ENCODE measurements at regions not wholly inside any gene's neighbourhood (a gene's known extent, or its start where the extent isn't known, plus 50 kb on each side); places are given as distances from the start of the nearest gene placed in this dataset.

GRCh38 chr17:22512997-22513538 is 820.7 kb downstream of the KCNJ18 start:
- intact Hi-C loops (cut with micrococcal nuclease) = no loop called here
- Mint-ChIP-seq H3K36me3 (peaks cover 0 to 4% (median 0%) of the 10 kb centered on the region in 5 donors), H3K9me3 (peaks cover 3 to 26% (median 14%) of the 10 kb centered on the region in 11 donors), H3K4me3 (no peak overlapping the region), H3K4me1 (peaks cover 0 to 2% (median 0%) of the 10 kb centered on the region in 7 donors), H3K27ac (no peak overlapping the region), H3K27me3 (no peaks in the 10 kb centered on the region)
- ChIA-PET POLR2A (no interaction called here), CTCF (no interaction called here)
- Histone ChIP-seq H3K36me3 (ENCODE audit: control insufficient read depth in 2 of 3, insufficient read depth in 3 of 3, low read length in 3 of 3) (no peaks in the 10 kb centered on the region), H3K4me1 (ENCODE audit: control insufficient read depth in 2 of 2, insufficient read depth in 2 of 2, low read length in 2 of 2) (no peaks in the 10 kb centered on the region), H3K27ac (ENCODE audit: low read depth, low read length) (no peak overlapping the region), H3K27me3 (ENCODE audit: control insufficient read depth in 2 of 2, insufficient read depth in 2 of 2, low read length in 2 of 2) (no peaks in the 10 kb centered on the region), H3K9me3 (ENCODE audit: control insufficient read depth in 2 of 3, low read length in 3 of 3) (peaks cover 0 to 4% (median 0%) of the 10 kb centered on the region in 3 experiments), H3K4me3 (ENCODE audit: low read length) (no peak overlapping the region)
- DNase-seq (no peak), ATAC-seq (peak; percentile 24)

GRCh38 chr17:22514315-22514714 is 822.0 kb downstream of the KCNJ18 start:
- Histone ChIP-seq H3K36me3 (ENCODE audit: control insufficient read depth in 2 of 3, insufficient read depth in 3 of 3, low read length in 3 of 3) (no peaks in the 10 kb centered on the region), H3K27ac (ENCODE audit: low read depth, low read length) (no peak overlapping the region), H3K4me3 (ENCODE audit: low read length) (no peak overlapping the region), H3K9me3 (ENCODE audit: control insufficient read depth in 2 of 3, low read length in 3 of 3) (peaks cover 0 to 4% (median 0%) of the 10 kb centered on the region in 3 experiments), H3K27me3 (ENCODE audit: control insufficient read depth in 2 of 2, insufficient read depth in 2 of 2, low read length in 2 of 2) (no peaks in the 10 kb centered on the region), H3K4me1 (ENCODE audit: control insufficient read depth in 2 of 2, insufficient read depth in 2 of 2, low read length in 2 of 2) (no peaks in the 10 kb centered on the region)
- Mint-ChIP-seq H3K4me1 (peaks cover 0 to 2% (median 0%) of the 10 kb centered on the region in 7 donors), H3K9me3 (peaks cover 3 to 26% (median 14%) of the 10 kb centered on the region in 11 donors), H3K4me3 (no peak overlapping the region), H3K27me3 (no peaks in the 10 kb centered on the region), H3K27ac (no peak overlapping the region), H3K36me3 (peaks cover 0 to 4% (median 0%) of the 10 kb centered on the region in 5 donors)
- ChIA-PET POLR2A (no interaction called here), CTCF (no interaction called here)
- no peak for DNase-seq
- intact Hi-C loops (cut with micrococcal nuclease) = no loop called here
- ATAC-seq = no peak

GRCh38 chr17:22514767-22515320 is 822.5 kb downstream of the KCNJ18 start:
- H3K9me3 ChIP-seq (ENCODE audit: control insufficient read depth in 2 of 3, low read length in 3 of 3) = peaks cover 0 to 4% (median 0%) of the 10 kb centered on the region in 3 experiments
- Mint-ChIP-seq H3K27ac (no peak overlapping the region), H3K4me1 (peaks cover 0 to 2% (median 0%) of the 10 kb centered on the region in 7 donors), H3K36me3 (peaks cover 0 to 4% (median 0%) of the 10 kb centered on the region in 5 donors), H3K27me3 (no peaks in the 10 kb centered on the region), H3K4me3 (no peak overlapping the region), H3K9me3 (peaks cover 3 to 26% (median 14%) of the 10 kb centered on the region in 11 donors)
- ATAC-seq = no peak
- no peak for DNase-seq
- H3K27ac ChIP-seq (ENCODE audit: low read depth, low read length) = no peak overlapping the region
- H3K4me1 ChIP-seq (ENCODE audit: control insufficient read depth in 2 of 2, insufficient read depth in 2 of 2, low read length in 2 of 2) = no peaks in the 10 kb centered on the region
- H3K27me3 ChIP-seq (ENCODE audit: control insufficient read depth in 2 of 2, insufficient read depth in 2 of 2, low read length in 2 of 2) = no peaks in the 10 kb centered on the region
- intact Hi-C loops (cut with micrococcal nuclease) = no loop called here
- ChIA-PET POLR2A (no interaction called here), CTCF (no interaction called here)
- H3K4me3 ChIP-seq (ENCODE audit: low read length) = no peak overlapping the region
- no peaks in the 10 kb centered on the region for H3K36me3 ChIP-seq (ENCODE audit: control insufficient read depth in 2 of 3, insufficient read depth in 3 of 3, low read length in 3 of 3)

GRCh38 chr17:22515599-22515998 is 823.3 kb downstream of the KCNJ18 start:
- intact Hi-C loops (cut with micrococcal nuclease) = no loop called here
- ChIA-PET CTCF (no interaction called here), POLR2A (no interaction called here)
- no peaks in the 10 kb centered on the region for H3K36me3 ChIP-seq (ENCODE audit: control insufficient read depth in 2 of 3, insufficient read depth in 3 of 3, low read length in 3 of 3)
- H3K27me3 ChIP-seq (ENCODE audit: control insufficient read depth in 2 of 2, insufficient read depth in 2 of 2, low read length in 2 of 2) = no peaks in the 10 kb centered on the region
- ATAC-seq (no peak), DNase-seq (no peak)
- Mint-ChIP-seq H3K36me3 (peaks cover 0 to 4% (median 0%) of the 10 kb centered on the region in 5 donors), H3K4me1 (peaks cover 0 to 2% (median 0%) of the 10 kb centered on the region in 7 donors), H3K27me3 (no peaks in the 10 kb centered on the region), H3K4me3 (no peak overlapping the region), H3K27ac (no peak overlapping the region), H3K9me3 (peaks cover 0 to 24% (median 13%) of the 10 kb centered on the region in 11 donors)
- H3K4me3 ChIP-seq (ENCODE audit: low read length) = no peak overlapping the region
- H3K27ac ChIP-seq (ENCODE audit: low read depth, low read length) = no peak overlapping the region
- H3K9me3 ChIP-seq (ENCODE audit: control insufficient read depth in 2 of 3, low read length in 3 of 3) = peaks cover 0 to 4% (median 0%) of the 10 kb centered on the region in 3 experiments
- no peaks in the 10 kb centered on the region for H3K4me1 ChIP-seq (ENCODE audit: control insufficient read depth in 2 of 2, insufficient read depth in 2 of 2, low read length in 2 of 2)

- CTCF ChIA-PET = no interaction called here
- H3K36me3 Mint-ChIP-seq = peaks cover 0 to 4% (median 0%) of the 10 kb centered on the region in 5 donors
- H3K27me3 Mint-ChIP-seq = no peaks in the 10 kb centered on the region
- Histone ChIP-seq H3K9me3 (ENCODE audit: control insufficient read depth in 2 of 3, low read length in 3 of 3) (peaks cover 0 to 4% (median 0%) of the 10 kb centered on the region in 3 experiments), H3K4me1 (ENCODE audit: control insufficient read depth in 2 of 2, insufficient read depth in 2 of 2, low read length in 2 of 2) (no peaks in the 10 kb centered on the region), H3K36me3 (ENCODE audit: control insufficient read depth in 2 of 3, insufficient read depth in 3 of 3, low read length in 3 of 3) (no peaks in the 10 kb centered on the region), H3K27ac (ENCODE audit: low read depth, low read length) (no peak overlapping the region), H3K27me3 (ENCODE audit: control insufficient read depth in 2 of 2, insufficient read depth in 2 of 2, low read length in 2 of 2) (no peaks in the 10 kb centered on the region), H3K4me3 (ENCODE audit: low read length) (no peak overlapping the region)
- DNase-seq (no peak), ATAC-seq (no peak)
- H3K9me3 Mint-ChIP-seq = peaks cover 0 to 21% (median 11%) of the 10 kb centered on the region in 11 donors
- intact Hi-C loops (cut with micrococcal nuclease) = no loop called here
- H3K4me1 Mint-ChIP-seq = no peaks in the 10 kb centered on the region
- no peak overlapping the region for H3K4me3 Mint-ChIP-seq
- POLR2A ChIA-PET = no interaction called here
- no peak overlapping the region for H3K27ac Mint-ChIP-seq
These were observed 824.7 kb downstream of the KCNJ18 start for GRCh38 chr17:22516861-22517636.

- H3K4me1 Mint-ChIP-seq = no peaks in the 10 kb centered on the region
- H3K9me3 ChIP-seq (ENCODE audit: control insufficient read depth in 2 of 3, low read length in 3 of 3) = peaks cover 0 to 4% (median 0%) of the 10 kb centered on the region in 3 experiments
- H3K36me3 ChIP-seq (ENCODE audit: control insufficient read depth in 2 of 3, insufficient read depth in 3 of 3, low read length in 3 of 3) = no peaks in the 10 kb centered on the region
- intact Hi-C loops (cut with micrococcal nuclease) = no loop called here
- H3K27ac Mint-ChIP-seq = no peak overlapping the region
- no peaks in the 10 kb centered on the region for H3K27me3 ChIP-seq (ENCODE audit: control insufficient read depth in 2 of 2, insufficient read depth in 2 of 2, low read length in 2 of 2)
- H3K4me1 ChIP-seq (ENCODE audit: control insufficient read depth in 2 of 2, insufficient read depth in 2 of 2, low read length in 2 of 2) = no peaks in the 10 kb centered on the region
- ChIA-PET CTCF (no interaction called here), POLR2A (no interaction called here)
- DNase-seq (no peak), ATAC-seq (no peak)
- peaks cover 0 to 4% (median 0%) of the 10 kb centered on the region in 5 donors for H3K36me3 Mint-ChIP-seq
- no peak overlapping the region for H3K27ac ChIP-seq (ENCODE audit: low read depth, low read length)
- no peaks in the 10 kb centered on the region for H3K27me3 Mint-ChIP-seq
- no peak overlapping the region for H3K4me3 ChIP-seq (ENCODE audit: low read length)
- peaks cover 0 to 21% (median 11%) of the 10 kb centered on the region in 11 donors for H3K9me3 Mint-ChIP-seq
- no peak overlapping the region for H3K4me3 Mint-ChIP-seq
These were observed 825.4 kb downstream of the KCNJ18 start for GRCh38 chr17:22517716-22518115.
